K562 (cell line): ENCODE measurements at regions not wholly inside any gene's neighbourhood (a gene's known extent, or its start where the extent isn't known, plus 50 kb on each side); places are given as distances from the start of the nearest gene placed in this dataset.

Experiments used
- ATAC-seq: fragments of 200-7000 bp; cut with Tn5 transposase; 3 replicates; pipeline ENCODE4 v1.9.1; 2020; ENCODE audit warnings: moderate library complexity
- BruUV-seq: library from RNA; stranded (reverse); fragments of 400-500 nt; replicated peaks from 2 replicates; lab custom pipeline; 2021; lab: Mats Ljungman, UMichigan
- CTCF ChIA-PET: fragments of 300-600 bp; formaldehyde crosslinking; extraction: SDS; loops from one replicate; lab custom pipeline; 2021; ENCODE audit warnings: low intra/inter-chr PET ratio; lab: Yijun Ruan, JAX
- POLR2A ChIA-PET: fragments of 300-600, 350-650 bp; sonication (Branson Sonifier 250); formaldehyde crosslinking; extraction: SDS; loops from one replicate; lab custom pipeline; 2021; ENCODE audit warnings: antibody characterized with exemption, inconsistent platforms; lab: Yijun Ruan, JAX
- DNase-seq, 4 experiments: peaks; one replicate each; pipeline versions ENCODE4 v3.0.0 to v3.0.0-alpha.2; 2011 to 2018; ENCODE audit warnings: low spot score in 3 of 4, mixed read lengths in 3 of 4; ENCODE audit errors: extremely low read depth in 1 of 4
- FAIRE-seq: peaks from 2 replicates; lab custom pipeline; 2011; peaks lifted over from hg19 to GRCh38; lab: Jason Lieb, UNC
- H2AFZ ChIP-seq: 2 replicates; pipeline ENCODE4 v1.6.0; 2011; ENCODE audit warnings: low read depth, low read length, control low read depth, inconsistent platforms
- H3K27ac ChIP-seq: fragments of 200-600 bp; 3 replicates; pipeline ENCODE4 v1.8.0; 2011; ENCODE audit warnings: low read depth, mild to moderate bottlenecking, control low read depth, inconsistent platforms, low read length, moderate library complexity, mixed read lengths; ENCODE audit errors: extremely low read depth
- H3K27me3 ChIP-seq, 2 experiments: fragments of 300-600 bp in 1 of 2; 2 replicates in 1 of 2; 3 replicates in 1 of 2; pipeline versions ENCODE4 v1.6.0 to v1.8.0; 2011; ENCODE audit warnings: inconsistent platforms in 2 of 2, low read length in 2 of 2, mild to moderate bottlenecking in 1 of 2, mixed read lengths in 1 of 2, moderate library complexity in 1 of 2; ENCODE audit not compliant: control insufficient read depth in 2 of 2, insufficient read depth in 2 of 2
- H3K36me3 ChIP-seq: fragments of 300-600 bp; 3 replicates; pipeline ENCODE4 v1.8.0; 2011; ENCODE audit warnings: mild to moderate bottlenecking, low read length, inconsistent platforms; ENCODE audit not compliant: control insufficient read depth, insufficient read depth
- H3K4me1 ChIP-seq, 2 experiments: fragments of 200-600 bp in 1 of 2; replicated peaks in 1 of 2; 2 replicates in 1 of 2; 3 replicates in 1 of 2; pipeline versions ENCODE4 v1.5.1 to v1.8.0; 2011; ENCODE audit warnings: inconsistent platforms in 2 of 2, low read length in 2 of 2, mild to moderate bottlenecking in 1 of 2, mixed read lengths in 1 of 2, moderate library complexity in 1 of 2; ENCODE audit not compliant: control insufficient read depth in 2 of 2, insufficient read depth in 2 of 2
- H3K4me2 ChIP-seq: 2 replicates; pipeline ENCODE4 v1.6.1; 2011; ENCODE audit warnings: low read length, control low read depth, inconsistent platforms, mixed read lengths; ENCODE audit not compliant: insufficient read depth
- H3K4me3 ChIP-seq: fragments of 200-600 bp; sonication (generic), shearing (Covaris generic); 2 replicates; pipeline ENCODE4 v1.5.1; 2016; ENCODE audit warnings: control low read depth, inconsistent platforms
- H3K79me2 ChIP-seq: fragments of 200-600 bp; 3 replicates; pipeline ENCODE4 v1.8.0; 2011; ENCODE audit warnings: low read length, inconsistent platforms; ENCODE audit not compliant: control insufficient read depth, insufficient read depth
- H3K9ac ChIP-seq, 2 experiments: 2 replicates each; pipeline versions ENCODE4 v1.6.0 to v1.6.1; 2011; ENCODE audit warnings: low read depth in 2 of 2, low read length in 2 of 2, control low read depth in 1 of 2, inconsistent platforms in 1 of 2, mild to moderate bottlenecking in 1 of 2, mixed read lengths in 1 of 2; ENCODE audit not compliant: insufficient read depth in 1 of 2
- H3K9me1 ChIP-seq: one replicate; pipeline ENCODE4 v1.6.0; 2011; ENCODE audit warnings: inconsistent platforms, mild to moderate bottlenecking, low read length, moderate library complexity; ENCODE audit not compliant: control insufficient read depth, insufficient read depth
- H3K9me3 ChIP-seq: replicated peaks from 2 replicates; pipeline ENCODE4 v1.5.1; 2011; ENCODE audit warnings: low read depth, low read length, inconsistent platforms; ENCODE audit not compliant: control insufficient read depth, insufficient read depth
- H4K20me1 ChIP-seq: replicated peaks from 2 replicates; pipeline ENCODE4 v1.6.1; 2011; ENCODE audit warnings: low read length, inconsistent platforms, mixed read lengths; ENCODE audit not compliant: control insufficient read depth, insufficient read depth
- CTCF ChIP-seq, 3 experiments: IDR thresholded peaks in 2 of 3; conservative IDR thresholded peaks in 1 of 3; 2 replicates each; pipeline ENCODE4 v1.5.1; 2011 to 2012; ENCODE audit warnings: low read length in 3 of 3, mild to moderate bottlenecking in 3 of 3, control low read depth in 2 of 3, improper control_type of control experiment in 1 of 3, inconsistent platforms in 1 of 3, low read depth in 1 of 3, mixed read lengths in 1 of 3, moderate library complexity in 1 of 3; ENCODE audit not compliant: insufficient read depth in 2 of 3
- SMC3 ChIP-seq: conservative IDR thresholded peaks from 2 replicates; pipeline ENCODE4 v1.6.1; 2011; ENCODE audit warnings: low read depth, low read length, improper control_type of control experiment; ENCODE audit not compliant: insufficient read depth
- SPI1 ChIP-seq: IDR thresholded peaks from 2 replicates; pipeline ENCODE4 v1.6.1; 2011; ENCODE audit warnings: low read depth, low read length, control low read depth, borderline replicate concordance
- ZNF280A ChIP-seq: fragments of 450-650 bp; IDR thresholded peaks from 2 replicates; pipeline ENCODE4 v1.6.1; 2018; ENCODE audit warnings: mild to moderate bottlenecking, low read depth; ENCODE audit not compliant: partially characterized antibody
- ZNF384 ChIP-seq: IDR thresholded peaks from 2 replicates; pipeline ENCODE4 v1.6.1; 2012; ENCODE audit warnings: low read depth, low read length, improper control_type of control experiment
- WGBS: fragments of 100-300 bp; shearing (Covaris generic); methylation state at CpG from one replicate; pipeline ENCODE4 v1.1.6; 2016; ENCODE audit warnings: low coverage, mixed read lengths; ENCODE audit not compliant: insufficient coverage; ENCODE audit errors: missing lambda C conversion rate; 5-methylcytosine and 5-hydroxymethylcytosine counted together
- in situ Hi-C: fragments of 300-500 bp; cut with MboI; formaldehyde crosslinking; loops from 4 replicates; pipeline ENCODE4 v1.15.0; 2018; ENCODE audit warnings: inconsistent platforms, mixed read lengths
- intact Hi-C: fragments of 100-400 bp; cut with micrococcal nuclease; formaldehyde crosslinking; loops from 2 replicates; pipeline ENCODE4 v1.14.2; 2022

- Histone ChIP-seq H3K9ac (no peak overlapping the region), H3K9me3 (no peaks in the 10 kb centered on the region), H3K27me3 (no peaks in the 10 kb centered on the region), H3K9me1 (no peaks in the 10 kb centered on the region), H3K4me3 (no peak overlapping the region), H4K20me1 (no peaks in the 10 kb centered on the region)
- in situ Hi-C loops: no loop called here
- CTCF ChIA-PET: no interaction called here
- 0 out of 2 replicates have a peak, but pooled peaks have one; percentile 17 for TF ChIP-seq SMC3
- TF ChIP-seq SPI1: peak; percentile 54; the same call in 1 of the 2 replicates
- peak; percentile 22 to 39 (median 33); a peak in 3 of 6 replicates for TF ChIP-seq CTCF (IDR thresholded peaks at IDR 0.05 in 2 of 3, conservative IDR thresholded peaks at IDR 0.05 in 1 of 3; ENCODE audit: insufficient read depth in 2 of 3, low read depth in 1 of 3, low read length in 3 of 3)
- no peak for TF ChIP-seq ZNF280A
- TF ChIP-seq ZNF384: 0 out of 2 replicates have a peak, but pooled peaks have one; percentile 53
- TF ChIP-seq, all 486 proteins: peak for 4
- no peak overlapping the region for H3K27ac ChIP-seq
- BruUV-seq: no TSS peak
- H3K4me2 ChIP-seq: no peak overlapping the region
- H3K36me3 ChIP-seq: no peaks in the 10 kb centered on the region
- no peaks in the 10 kb centered on the region for H3K4me1 ChIP-seq
- no peak overlapping the region for H2AFZ ChIP-seq
- ATAC-seq: peak; percentile 68
- peak; percentile 26 to 37 (median 36) for DNase-seq
- 5% methylated on average over 6 of the region's 6 CpGs for WGBS
- POLR2A ChIA-PET: no interaction called here
- intact Hi-C loops: loop anchor here (5.0 kb wide), 1 partner anchor 335 kb away; no protein-coding TSS in a partner anchor
- FAIRE-seq: no peak
- no peaks in the 10 kb centered on the region for H3K79me2 ChIP-seq
Measured at GRCh38 chr18:25561918-25562317, 210.0 kb upstream of the ZNF521 start.
